ENCODE measurements at regions not wholly inside any gene's neighbourhood (a gene's known extent, or its start where the extent isn't known, plus 50 kb on each side); places are given as distances from the start of the nearest gene placed in this dataset.

DNA sequence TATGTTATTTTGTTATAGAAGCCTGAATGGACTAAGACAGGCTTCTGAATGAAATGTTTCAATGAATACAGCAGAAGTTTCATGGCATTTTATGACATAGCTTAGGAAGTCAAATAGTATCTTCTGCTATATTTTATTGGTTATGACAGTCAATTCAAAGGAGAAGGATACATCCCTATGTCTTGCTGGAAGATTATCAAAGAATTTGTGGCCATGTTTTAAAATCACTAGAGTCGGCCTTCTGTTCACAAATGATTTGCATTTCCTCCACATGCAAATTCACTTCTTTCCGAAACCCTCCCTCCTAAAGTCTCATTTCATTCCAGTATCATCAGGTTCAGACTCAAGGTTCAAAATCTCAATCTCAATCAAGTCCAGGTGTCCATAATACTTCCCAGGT, 679.2 kb upstream of the ADAMTS5 start:
- TF ChIP-seq CTBP1 (IDR thresholded peaks at IDR 0.05; ENCODE audit: borderline replicate concordance) = no peak
- no peak for TF ChIP-seq FOXA1 (IDR thresholded peaks at IDR 0.05)
- no peak for TF ChIP-seq SUZ12 (IDR thresholded peaks at IDR 0.05)
- TF ChIP-seq SP1 (IDR thresholded peaks at IDR 0.05) = no peak

Measured in HEK293T (cell line).